ENCODE measurements at regions not wholly inside any gene's neighbourhood (a gene's known extent, or its start where the extent isn't known, plus 50 kb on each side); places are given as distances from the start of the nearest gene placed in this dataset.

DNA sequence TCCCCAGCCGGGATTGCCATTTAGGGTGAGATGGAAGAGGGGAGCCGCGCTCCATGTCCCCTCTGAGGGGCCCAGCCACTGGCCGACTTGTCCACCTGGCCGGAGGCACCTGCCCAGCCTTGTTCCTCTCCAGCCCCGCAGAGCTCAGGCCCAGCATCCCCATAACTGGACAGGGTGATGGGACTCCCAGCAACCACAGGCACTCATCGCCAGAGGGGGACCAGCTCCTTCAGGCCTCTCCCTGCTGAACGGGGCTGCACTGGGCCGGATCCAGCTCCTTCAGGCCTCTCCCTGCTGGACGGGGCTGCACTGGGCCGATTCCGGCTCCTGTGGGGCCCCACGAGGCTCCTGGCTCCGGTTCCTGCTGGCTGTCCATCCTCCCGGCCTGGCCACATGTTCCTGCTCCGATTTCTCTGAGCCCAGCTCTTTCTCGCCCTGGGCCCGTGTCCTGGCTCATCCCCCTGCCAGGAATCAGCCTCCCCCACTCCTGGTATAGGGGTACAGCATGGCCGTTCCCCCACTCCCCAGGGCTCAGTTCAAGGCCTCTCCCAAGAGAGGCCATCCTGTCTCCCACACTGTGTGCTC, 56.1 kb upstream of the ADGRA1 start:
- DNase-seq (ENCODE audit: low read depth) (no peak), FAIRE-seq (no peak)
- Histone ChIP-seq H3K36me3 (ENCODE audit: control insufficient read depth, insufficient read depth, low read length) (no peaks in the 10 kb centered on the region), H3K4me3 (ENCODE audit: low read depth, low read length) (no peak overlapping the region), H3K27me3 (ENCODE audit: control insufficient read depth, insufficient read depth, low read length) (no peaks in the 10 kb centered on the region)
- TF ChIP-seq, protein P1, sequence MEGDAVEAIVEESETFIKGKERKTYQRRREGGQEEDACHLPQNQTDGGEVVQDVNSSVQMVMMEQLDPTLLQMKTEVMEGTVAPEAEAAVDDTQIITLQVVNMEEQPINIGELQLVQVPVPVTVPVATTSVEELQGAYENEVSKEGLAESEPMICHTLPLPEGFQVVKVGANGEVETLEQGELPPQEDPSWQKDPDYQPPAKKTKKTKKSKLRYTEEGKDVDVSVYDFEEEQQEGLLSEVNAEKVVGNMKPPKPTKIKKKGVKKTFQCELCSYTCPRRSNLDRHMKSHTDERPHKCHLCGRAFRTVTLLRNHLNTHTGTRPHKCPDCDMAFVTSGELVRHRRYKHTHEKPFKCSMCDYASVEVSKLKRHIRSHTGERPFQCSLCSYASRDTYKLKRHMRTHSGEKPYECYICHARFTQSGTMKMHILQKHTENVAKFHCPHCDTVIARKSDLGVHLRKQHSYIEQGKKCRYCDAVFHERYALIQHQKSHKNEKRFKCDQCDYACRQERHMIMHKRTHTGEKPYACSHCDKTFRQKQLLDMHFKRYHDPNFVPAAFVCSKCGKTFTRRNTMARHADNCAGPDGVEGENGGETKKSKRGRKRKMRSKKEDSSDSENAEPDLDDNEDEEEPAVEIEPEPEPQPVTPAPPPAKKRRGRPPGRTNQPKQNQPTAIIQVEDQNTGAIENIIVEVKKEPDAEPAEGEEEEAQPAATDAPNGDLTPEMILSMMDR (IDR thresholded peaks at IDR 0.05; ENCODE audit: insufficient read depth, low read length, severe bottlenecking): no peak

DNA sequence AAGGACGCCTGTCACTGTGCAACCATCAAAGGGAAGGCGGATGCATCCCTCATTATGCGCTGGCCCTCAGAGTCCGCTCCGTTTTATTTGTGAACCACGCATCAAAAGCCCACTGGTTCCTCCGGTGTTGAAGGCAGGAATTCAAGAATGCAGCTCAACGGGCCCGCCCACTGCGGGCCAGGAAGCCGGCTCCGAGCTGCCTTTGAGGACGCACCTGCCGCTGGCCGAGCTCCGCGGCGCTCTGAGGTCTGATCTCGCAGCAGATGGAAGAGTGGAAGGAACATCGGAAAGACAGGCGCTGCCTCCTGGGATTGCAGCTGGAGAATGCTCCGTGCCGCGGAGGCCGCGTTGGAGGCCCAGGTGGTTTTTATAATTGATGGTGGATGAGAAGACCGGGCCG, 56.9 kb upstream of the ADGRA1 start:
- FAIRE-seq (no peak), DNase-seq (ENCODE audit: low read depth) (no peak)
- no peaks in the 10 kb centered on the region for H3K27me3 ChIP-seq (ENCODE audit: control insufficient read depth, insufficient read depth, low read length)

DNA sequence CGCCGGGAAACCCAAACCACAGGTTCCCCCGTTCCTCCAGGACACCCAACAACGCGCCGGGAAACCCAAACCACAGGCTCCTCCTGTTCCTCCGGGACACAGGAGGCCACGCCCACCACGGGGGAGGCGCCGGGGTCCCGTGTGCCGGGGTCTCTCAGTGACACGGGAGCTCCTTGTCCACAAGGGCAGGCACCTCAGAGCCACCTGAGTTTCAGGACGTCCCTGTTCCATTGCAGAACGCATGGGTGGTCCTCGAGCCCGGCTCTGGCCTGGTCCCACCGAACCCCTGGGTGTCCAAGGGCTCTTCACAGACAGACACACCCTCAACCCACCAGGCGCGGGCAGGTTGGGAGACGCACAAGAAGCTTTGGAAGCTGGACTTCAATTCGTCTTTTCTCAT, 57.6 kb upstream of the ADGRA1 start:
- TF ChIP-seq, protein P1 (IDR thresholded peaks at IDR 0.05; ENCODE audit: insufficient read depth, low read length, severe bottlenecking): no peak
- no peak for DNase-seq (ENCODE audit: low read depth)
- FAIRE-seq: no peak
- no peak overlapping the region for H3K4me3 ChIP-seq (ENCODE audit: low read depth, low read length)
- H3K36me3 ChIP-seq (ENCODE audit: control insufficient read depth, insufficient read depth, low read length): no peaks in the 10 kb centered on the region
- H3K27me3 ChIP-seq (ENCODE audit: control insufficient read depth, insufficient read depth, low read length): no peaks in the 10 kb centered on the region

More for the DNA sequence above, 56.9 kb upstream of the ADGRA1 start:
- no peaks in the 10 kb centered on the region for H3K36me3 ChIP-seq (ENCODE audit: control insufficient read depth, insufficient read depth, low read length)
- TF ChIP-seq, protein P1 (IDR thresholded peaks at IDR 0.05; ENCODE audit: insufficient read depth, low read length, severe bottlenecking): no peak
- no peak overlapping the region for H3K4me3 ChIP-seq (ENCODE audit: low read depth, low read length)

DNA sequence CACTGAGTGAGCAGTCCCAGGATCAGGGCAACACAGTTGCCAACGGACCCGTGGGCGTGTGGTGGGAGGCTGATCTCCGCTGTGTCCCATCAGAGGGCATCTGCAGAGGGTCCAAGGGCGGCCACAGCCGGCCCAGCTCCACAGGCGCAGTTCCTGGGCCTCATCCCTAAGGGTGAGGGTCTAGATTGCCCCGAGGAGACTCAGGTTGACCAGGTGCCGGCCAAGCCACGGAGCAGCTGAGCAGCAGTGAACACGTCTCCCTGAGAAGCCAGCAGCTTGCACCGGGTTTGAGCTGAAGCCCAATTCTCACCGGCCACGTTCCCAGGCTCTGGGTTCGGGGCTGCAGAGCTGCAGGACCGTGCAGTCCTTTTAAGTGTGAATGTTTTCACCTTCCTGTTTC, 58.8 kb upstream of the ADGRA1 start:
- H3K4me3 ChIP-seq (ENCODE audit: low read depth, low read length): no peak overlapping the region
- H3K36me3 ChIP-seq (ENCODE audit: control insufficient read depth, insufficient read depth, low read length): no peaks in the 10 kb centered on the region
- no peak for DNase-seq (ENCODE audit: low read depth)
- H3K27me3 ChIP-seq (ENCODE audit: control insufficient read depth, insufficient read depth, low read length): no peaks in the 10 kb centered on the region
- no peak for FAIRE-seq
- TF ChIP-seq, protein P1 (IDR thresholded peaks at IDR 0.05; ENCODE audit: insufficient read depth, low read length, severe bottlenecking): no peak

DNA sequence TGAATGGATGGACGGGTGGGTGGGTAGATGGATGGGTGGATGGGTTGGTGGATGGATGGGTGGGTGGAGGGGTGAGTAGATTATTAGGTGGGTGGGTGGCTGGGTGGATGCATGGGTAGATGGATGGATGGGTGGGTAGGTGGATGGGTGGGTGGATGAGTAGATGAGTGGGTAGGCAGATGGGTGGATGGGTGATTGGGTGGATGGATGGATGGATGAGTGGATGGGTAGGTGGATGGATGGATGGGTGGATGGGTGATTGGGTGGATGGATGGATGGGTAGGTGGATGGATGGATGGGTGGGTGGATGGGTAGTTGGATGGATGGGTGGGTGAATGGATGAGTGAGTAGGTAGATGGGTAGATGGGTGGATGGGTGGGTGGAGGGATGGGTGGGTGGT, 59.6 kb upstream of the ADGRA1 start:
- Histone ChIP-seq H3K36me3 (ENCODE audit: control insufficient read depth, insufficient read depth, low read length) (no peaks in the 10 kb centered on the region), H3K27me3 (ENCODE audit: control insufficient read depth, insufficient read depth, low read length) (no peaks in the 10 kb centered on the region), H3K4me3 (ENCODE audit: low read depth, low read length) (no peak overlapping the region)
- no peak for DNase-seq (ENCODE audit: low read depth)
- TF ChIP-seq, protein P1 (IDR thresholded peaks at IDR 0.05; ENCODE audit: insufficient read depth, low read length, severe bottlenecking): no peak
- no peak for FAIRE-seq

DNA sequence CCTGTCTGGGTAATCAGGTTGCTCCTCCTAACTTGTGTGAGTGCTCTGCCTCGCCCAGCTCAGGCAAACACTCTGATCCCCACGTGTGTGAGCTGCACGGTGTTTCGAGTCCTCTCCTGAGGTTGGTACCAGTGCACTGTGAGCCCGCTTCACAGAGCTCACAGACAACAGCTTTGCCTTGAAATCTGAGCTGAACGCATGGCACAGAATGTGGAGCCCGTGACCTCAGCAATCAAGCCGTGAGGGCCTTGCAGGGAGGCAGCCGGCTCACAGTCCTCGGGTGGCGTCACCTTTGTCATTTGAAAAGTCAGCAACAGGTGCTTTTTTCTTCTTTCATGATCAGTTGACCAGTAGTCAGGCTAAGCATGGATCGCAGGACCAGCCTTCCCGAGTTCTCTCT, 60.2 kb upstream of the ADGRA1 start:
- TF ChIP-seq, protein P1 (IDR thresholded peaks at IDR 0.05; ENCODE audit: insufficient read depth, low read length, severe bottlenecking): no peak
- no peaks in the 10 kb centered on the region for H3K27me3 ChIP-seq (ENCODE audit: control insufficient read depth, insufficient read depth, low read length)
- H3K4me3 ChIP-seq (ENCODE audit: low read depth, low read length): no peak overlapping the region
- no peaks in the 10 kb centered on the region for H3K36me3 ChIP-seq (ENCODE audit: control insufficient read depth, insufficient read depth, low read length)
- DNase-seq (ENCODE audit: low read depth): no peak
- no peak for FAIRE-seq

Measured in bronchial epithelial cell (primary cell).